GM21381 (cell line): ENCODE measurements at regions not wholly inside any gene's neighbourhood (a gene's known extent, or its start where the extent isn't known, plus 50 kb on each side); places are given as distances from the start of the nearest gene placed in this dataset.
"Not testable (repeated sequence)": the region's sequence is repeated elsewhere in the genome, so short reads cannot be mapped to it uniquely, and the experiment has no call there.

Source experiments
- ATAC-seq: cut with Tn5 transposase; IDR thresholded peaks from one replicate; pipeline ENCODE4 v1.9.1; 2021; ENCODE audit warnings: mild to moderate bottlenecking, moderate library complexity; ENCODE audit not compliant: unreplicated experiment

DNA sequence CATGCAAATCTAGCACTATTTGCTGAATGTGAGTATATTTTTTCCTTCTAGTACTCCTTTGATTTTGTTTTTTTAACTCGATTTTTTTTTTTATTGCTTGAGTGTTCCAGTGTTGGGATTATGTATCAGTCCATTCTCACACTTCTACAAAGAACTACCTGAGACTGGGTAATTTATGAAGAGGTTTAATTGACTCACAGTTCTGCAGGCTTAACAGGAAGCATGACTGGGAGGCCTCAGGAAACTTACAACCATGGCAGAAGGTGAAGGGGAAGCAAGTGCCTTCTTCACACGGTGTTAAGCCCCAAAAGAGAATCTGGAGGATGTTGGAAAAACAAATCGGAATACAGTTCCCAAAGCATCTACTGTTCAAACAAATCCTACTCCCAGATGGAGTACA, 69.1 kb downstream of the ZNF518B start:
- ATAC-seq, result not testable (repeated sequence)

DNA sequence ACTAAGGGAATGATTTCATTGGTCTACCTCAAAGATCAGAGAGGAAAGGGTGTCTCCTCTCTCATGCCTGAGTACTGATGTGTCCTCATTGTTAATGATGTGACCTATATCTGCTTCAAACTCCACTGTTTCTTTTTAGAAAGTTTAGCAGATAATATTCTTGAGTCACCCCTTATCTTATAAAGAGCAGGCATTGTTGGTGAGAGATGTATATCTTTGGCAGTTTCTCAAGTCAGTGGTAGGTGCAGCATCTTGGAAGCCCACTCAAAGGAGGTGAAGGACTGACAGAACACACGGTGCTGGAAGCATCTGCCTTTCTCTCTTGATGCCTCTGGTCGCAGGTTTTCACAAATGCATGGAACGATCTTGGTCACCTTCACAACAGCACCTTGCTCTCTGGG, 71.2 kb downstream of the ZNF518B start:
- no peak for ATAC-seq

DNA sequence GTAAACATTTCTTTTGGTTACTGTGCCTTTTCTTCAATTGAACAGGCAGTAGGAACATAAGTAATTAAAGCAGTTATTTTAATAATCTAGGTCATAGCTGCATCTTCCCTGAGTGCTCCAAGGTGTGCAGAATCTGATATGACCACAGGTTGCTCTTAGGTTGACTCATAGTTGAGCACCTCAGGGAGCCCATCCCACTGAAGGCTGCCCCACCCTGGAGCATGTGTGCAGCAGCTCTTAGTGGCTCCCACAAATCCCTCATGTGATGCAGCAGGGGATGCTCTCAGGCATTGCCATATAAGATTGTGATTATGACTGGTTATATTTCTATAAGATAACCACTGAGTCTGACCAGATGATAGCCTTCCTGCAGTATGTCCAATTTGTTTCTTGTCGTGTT, 72.3 kb downstream of the ZNF518B start:
- ATAC-seq, result no peak

DNA sequence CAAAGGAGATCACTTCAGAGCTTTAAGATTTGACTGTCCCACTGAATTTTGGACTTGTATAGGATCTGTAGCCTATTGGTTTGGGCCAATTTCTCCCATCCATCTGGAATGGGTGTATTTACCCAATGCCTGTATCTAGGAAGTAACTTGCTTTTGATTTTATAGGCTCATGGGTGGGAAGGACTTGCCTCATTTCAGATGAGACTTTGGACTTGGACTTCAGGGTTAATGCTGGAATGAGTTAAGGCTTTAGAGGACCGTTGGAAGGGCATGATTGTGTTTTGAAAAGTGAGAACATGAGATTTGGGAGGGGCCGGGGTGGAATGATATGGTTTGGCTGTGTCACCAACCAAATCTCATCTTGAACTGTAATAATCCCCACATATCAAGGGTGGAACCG, 73.8 kb downstream of the ZNF518B start:
- ATAC-seq, result no peak

DNA sequence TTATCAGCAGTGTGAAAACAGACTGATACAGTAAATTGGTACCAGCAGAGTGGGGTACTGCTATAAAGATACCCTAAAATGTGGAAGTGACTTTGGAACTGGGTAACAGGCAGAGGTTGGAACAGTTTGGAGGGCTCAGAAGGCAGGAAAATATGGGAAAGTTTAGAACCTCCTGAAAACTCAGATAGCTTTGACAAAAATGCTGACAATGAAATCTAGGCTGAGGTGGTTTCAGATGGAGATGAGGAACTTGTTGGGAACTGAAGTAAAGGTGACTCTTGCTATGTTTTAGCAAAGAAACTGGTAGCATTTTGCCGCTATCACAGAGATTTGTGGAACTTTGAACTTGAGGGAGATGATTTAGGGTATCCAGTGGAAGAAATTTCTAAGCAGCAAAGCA, 75.1 kb downstream of the ZNF518B start:
- not testable (repeated sequence) for ATAC-seq

DNA sequence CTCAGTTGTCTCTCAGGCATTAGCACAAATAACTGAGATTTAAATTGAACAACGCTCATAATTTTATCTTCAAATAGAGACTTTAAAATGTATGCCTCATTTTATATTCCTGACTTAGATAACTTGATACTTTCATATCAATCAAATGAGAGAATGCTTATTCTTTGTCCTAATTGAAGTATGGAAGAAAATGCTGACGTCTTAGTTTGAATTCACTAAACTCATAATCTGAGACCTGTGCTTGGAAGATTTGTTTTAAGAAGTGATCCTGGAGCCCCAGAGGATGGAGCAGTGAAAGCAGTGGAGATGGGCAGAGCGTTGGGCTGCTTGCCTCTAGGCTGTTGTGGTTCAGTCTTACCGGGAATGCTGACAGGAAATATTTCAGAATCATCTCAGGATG, 76.1 kb downstream of the ZNF518B start:
- ATAC-seq, result no peak

DNA sequence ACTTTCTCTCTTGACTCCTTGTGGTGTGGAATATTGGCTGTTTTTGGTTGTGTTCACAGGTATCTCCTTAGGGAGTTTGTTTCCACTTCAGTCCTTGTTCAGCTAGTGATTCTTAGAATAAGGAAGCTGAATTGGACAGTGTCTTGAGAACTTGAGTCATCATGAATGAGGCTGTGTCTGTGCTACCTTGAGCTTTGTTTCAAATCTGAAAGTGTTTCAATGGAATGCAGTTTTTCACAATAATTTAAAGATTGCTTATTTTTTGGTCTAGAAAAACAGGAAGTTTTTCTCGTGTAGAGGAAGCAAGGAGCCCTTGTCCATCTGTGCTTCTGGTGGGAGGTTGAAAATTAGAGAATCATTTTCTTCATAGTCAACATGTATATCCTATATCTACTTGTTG, 76.5 kb downstream of the ZNF518B start:
- ATAC-seq, result no peak

DNA sequence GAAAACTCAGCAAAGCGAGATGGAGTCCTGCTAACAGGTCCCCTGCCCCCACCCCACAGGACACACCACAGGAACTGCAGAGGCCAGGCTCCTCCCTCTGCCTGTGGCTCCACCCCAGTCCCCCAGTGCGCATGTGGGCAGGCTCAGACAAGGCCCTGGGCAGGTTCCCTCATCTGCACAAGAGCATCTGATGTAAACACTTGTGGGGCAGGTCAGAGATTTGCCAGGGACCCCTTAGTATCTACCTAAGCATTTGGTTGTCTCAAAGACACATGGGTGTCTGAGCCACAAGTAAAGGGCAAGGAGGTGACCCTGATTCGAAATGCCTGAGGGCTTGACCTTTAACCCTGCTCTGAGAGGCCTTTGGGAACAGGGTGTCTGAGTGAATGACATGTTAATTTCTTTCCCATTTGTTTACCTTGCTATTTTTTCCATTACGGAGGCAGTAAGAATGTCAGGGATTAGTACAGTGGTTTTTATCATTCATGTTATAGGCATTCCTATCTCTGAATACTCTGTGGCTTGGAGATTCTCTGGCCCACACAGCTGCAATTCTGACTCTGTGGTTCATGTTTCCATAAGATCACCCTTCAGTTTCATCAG, 85.3 kb downstream of the ZNF518B start:
- no peak for ATAC-seq

DNA sequence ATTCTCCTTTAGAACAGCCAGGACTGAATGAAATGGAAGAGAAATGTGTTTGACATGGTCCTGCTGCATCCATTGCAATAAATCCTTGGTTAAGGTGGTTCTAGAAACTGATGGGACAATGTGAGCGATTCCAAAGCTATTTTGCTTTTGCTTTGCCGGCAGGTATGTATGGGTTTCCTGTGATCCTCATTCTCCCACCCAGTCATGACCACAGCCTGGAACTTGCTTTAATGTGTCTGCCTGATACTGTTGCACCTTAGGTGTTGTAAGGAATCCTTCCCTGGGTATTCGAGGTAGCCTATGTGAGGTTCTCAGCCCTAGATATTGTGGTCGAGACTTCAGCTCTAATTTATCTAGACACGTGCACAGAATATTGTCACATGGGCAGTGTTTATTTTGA, 86.1 kb downstream of the ZNF518B start:
- ATAC-seq, result no peak

DNA sequence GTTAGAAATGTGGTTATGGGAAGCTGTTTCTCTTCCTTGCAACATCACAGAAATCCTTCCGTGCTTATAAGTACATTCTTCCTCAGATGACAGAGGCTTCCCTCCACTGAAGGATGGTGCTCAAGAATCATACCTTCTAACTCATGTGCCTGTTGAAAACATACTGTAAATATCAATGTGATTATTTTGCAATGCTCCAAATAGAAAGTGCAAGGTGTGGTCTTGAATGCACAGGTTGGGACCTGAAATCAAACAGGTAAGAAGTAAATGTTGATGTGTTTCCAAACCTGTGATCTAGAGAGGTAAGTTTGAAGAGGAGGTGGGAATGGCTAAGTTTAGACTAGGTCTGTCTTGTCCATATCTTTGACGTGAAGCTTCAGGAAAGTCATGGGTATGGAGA, 87.7 kb downstream of the ZNF518B start:
- ATAC-seq, result no peak

DNA sequence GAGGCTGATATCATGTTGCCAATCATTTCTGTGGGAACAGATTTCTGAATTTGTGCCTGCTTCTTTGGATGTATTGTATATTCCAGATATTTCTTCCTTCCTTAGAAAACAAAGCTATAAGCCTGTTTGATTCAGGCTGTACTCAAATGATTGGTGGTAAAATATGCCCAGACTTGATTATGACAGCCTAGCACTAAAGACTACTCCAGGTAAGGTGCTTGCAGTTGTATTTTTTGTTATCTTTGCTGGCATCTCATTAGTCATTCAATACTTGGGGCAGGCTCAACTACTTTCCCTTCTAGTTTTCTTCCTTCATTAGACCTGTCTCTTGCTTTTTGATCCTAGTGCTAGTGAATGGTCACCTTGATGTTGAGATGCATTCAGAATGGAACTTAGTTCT, 90.6 kb downstream of the ZNF518B start:
- no peak for ATAC-seq

DNA sequence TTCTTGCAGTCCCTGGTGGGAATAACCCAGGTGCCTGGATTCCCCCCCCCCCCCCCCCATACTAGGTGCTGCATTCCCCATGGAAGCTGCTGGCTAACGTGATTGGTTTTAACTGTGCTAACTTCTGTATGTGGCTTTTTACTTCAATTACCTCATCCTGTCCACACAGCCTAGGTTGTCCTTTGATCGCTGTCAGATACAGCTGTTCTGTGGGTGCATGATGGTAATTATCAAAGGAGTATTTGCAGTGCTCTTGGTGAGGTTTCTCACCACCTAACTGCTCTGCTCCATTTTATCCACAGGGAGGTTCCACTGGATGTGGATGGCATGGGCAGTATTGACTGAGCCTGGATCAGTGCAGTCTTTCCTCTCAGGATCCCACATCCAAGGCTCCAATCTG, 93.0 kb downstream of the ZNF518B start:
- ATAC-seq, result no peak

DNA sequence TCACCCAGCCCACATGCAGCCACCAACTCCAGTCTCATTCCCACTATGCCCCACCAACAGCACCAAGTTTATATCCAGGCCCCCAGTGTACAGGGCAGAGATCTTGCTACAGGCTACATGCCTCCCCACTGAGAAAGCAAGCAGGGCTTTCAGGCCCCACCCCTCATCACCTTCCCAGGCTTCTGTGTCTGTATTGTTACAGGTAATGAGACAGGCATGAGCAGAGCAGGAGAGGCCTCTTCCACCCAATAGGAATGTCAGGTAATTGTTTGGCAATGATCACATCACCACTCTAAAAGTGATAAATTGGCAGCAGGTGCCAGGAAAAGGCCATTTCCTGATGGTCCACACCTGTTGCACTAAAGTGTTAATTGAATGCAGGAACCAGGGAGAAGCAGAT, 102.5 kb downstream of the ZNF518B start:
- no peak for ATAC-seq

DNA sequence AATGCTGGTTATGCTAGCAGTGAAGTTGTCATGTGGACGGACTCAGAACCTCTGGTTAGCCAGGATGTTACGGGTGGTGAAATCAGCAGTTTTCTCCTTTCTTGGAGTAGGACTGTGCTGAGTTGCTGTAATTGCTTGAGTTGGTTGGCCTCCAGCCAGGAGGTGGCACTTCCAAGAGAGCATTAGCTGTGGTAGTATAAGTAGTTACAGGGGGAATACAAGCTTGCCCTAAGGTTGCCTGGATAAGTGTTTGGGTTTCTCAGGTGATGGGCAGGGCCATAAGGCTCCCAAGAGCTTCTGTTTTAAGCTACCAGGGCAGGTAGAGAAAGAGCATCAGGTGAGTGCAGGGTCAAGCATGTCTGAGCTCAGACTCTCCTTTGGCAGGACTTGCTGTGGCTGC, 103.0 kb downstream of the ZNF518B start:
- ATAC-seq, result no peak

DNA sequence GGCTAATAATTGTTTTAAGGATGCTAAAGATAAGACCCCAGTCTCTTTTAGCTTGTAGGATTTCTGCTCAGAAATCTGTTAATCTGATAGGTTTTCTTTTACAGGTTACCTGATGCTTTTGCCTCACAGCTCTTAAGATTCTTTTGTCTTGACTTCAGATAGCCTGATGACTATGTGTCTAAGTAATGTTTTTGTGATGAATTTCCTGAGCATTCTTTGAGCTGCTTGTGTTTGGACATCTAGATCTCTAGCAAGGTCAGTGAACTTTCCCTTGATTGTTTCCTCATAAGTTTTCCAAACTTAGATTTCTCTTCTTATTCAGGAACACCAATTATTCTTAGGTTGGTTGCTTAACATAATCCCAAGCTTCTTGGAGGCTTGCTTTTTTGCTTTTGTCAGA, 104.1 kb downstream of the ZNF518B start:
- no peak for ATAC-seq

DNA sequence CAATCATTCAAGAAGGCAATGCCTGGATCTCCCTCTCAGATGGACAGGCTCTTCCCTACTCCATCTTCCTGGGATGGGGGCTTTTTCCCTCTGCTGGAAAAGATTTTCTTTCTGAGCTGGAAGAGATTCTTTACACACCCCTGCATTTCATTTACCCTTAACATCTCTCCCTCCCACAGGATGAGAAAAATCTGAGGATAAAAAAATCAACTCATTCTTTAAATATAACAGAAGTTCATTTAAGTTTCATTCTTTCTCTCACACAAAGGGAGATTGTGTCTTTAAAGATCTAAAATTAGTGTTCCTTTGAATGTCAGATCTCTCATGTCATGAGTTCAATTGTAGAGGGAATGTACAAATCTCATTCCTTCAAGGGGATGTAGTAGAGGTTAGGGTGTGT, 109.0 kb downstream of the ZNF518B start:
- ATAC-seq, result no peak

DNA sequence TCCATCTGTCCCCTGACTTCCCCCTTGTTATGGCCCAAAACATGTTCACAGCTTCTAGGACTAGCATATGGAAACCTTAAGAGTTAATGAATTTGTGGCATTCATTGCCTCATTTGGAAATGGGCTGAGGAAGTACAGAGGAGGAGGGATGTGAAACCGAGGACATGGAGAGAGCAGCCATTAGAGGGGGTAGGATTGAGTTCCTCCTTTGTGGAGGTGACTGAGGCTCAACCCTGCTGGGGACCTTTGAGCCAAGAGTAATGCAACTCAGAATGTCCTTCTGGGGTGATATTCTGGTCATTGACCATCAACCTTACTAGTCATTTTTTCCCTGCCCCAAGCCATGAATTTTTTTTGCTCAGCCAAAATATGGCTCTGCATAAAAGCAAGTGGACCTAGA, 109.4 kb downstream of the ZNF518B start:
- no peak for ATAC-seq

DNA sequence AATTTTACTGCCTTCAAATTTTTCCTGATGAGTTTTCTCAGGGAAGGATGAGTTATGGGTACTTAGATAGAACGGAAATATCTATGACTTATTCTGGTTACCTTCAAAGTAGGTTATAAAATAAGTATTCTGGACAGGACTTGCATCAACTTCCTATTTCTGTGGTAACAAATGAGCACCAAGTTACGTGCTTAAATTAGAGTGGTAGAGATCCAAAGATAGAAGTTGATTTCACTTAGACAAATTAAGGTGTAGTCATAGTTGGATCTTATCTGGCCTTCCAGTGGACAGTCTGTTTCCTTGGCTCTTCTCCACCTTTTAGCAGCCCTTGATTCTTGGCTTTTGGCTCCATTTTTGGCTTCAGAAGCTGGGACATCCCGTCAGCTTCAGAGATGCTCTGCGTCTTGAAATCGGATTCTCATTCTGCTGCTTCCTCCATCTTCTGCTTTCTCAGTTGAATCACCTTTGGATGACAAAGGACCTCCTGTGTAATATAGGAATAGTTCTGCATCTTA, 109.9 kb downstream of the ZNF518B start:
- ATAC-seq, result no peak

DNA sequence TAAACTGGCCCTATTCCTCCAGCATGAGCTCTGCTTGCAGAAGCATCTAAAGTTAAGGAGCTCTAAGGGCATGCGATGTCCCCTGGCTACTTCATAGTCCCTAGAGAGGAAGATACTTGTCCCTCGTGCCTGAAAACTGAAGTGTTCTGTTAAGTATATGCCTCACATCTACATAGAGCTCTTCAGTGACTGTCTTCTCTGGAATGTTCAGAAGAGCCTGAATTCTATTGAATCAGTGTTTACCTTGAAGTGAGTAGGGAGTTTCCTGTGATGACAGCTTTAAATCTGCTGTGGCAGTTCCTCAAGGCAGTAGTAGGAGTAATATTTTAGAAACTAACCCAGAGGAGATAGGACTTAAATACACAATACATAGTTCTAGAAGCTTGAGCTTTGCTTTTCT, 111.2 kb downstream of the ZNF518B start:
- ATAC-seq, result no peak

DNA sequence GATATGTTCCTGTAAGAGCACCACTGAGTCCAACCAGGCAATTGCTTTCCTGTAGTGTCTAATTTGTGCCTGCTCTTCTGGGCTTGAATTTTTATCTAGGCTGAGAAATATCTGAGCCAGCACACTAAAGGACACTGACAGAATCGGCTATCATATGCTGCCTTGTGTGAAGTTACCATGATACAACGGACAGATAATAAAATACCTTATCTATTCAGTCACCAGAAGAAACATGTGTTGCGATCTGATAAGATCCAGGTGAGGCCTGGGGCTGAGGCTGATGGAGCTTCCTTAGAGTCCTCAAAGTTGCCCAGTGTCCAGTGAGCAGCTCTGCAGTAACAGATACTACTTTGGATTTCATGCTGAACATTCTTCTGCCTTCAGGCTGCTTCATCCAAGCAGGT, 111.8 kb downstream of the ZNF518B start:
- no peak for ATAC-seq

DNA sequence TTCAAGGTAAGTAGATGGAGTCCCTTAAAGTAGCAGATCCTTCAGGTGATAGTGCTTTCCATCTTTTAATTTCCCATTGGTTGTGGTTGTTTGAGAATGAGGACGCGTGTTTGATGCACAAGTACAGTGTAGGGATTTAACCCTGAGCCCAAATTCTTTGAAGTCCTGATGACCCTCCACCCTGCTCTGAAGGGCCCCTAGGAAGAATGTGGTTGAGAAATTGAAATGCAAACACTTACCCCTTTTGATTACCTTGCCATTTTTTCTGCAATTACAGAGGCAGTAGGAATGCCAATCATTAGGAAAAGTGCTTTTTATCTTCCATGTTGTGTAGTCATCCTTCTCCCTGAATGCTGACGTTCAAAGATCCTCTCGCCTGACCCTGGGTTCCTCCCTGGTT, 112.4 kb downstream of the ZNF518B start:
- no peak for ATAC-seq

DNA sequence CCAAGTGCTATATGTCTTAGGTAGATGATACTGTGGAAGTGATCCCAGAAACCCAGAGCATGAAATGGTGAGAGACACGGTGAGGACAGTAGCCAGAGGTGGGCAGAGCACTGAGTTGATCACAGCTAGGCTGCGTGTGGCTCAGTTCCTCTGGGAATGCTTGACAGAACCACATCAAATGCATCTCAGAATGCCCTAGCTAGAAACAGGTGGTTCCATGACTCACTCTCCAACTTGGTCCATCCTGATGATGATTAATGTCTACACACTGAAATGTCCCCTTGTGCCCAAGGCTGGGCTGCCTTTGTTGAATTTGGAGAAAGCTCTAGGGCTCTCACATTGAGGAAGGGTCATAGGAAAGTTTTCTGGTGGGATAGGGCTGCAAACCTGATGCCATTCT, 113.6 kb downstream of the ZNF518B start:
- ATAC-seq, result no peak

DNA sequence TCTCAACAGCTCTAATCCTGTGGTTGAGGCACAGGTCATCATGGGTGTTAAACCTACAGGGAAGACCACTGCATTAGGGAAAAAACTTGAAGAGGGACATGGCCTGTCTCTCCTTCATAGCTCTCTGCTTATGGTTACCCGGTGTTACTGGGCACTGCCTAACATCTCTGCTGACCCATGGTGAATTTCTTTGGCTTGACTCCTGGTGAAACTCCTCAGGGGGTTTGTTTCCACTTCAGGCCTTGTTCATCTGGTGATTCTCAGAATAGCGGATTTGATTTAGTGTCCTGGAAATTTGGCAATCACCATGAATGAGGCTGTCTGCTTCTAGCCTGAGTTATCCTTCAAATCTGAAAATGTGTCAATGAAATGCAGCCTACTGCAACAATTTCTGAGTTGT, 114.4 kb downstream of the ZNF518B start:
- ATAC-seq, result no peak
